Heart left ventricle (tissue), 16 donors: ENCODE measurements at regions not wholly inside any gene's neighbourhood (a gene's known extent, or its start where the extent isn't known, plus 50 kb on each side); places are given as distances from the start of the nearest gene placed in this dataset.

Experiments
- ATAC-seq, 4 donors: fragments of 200-7000 bp; cut with Tn5 transposase; one replicate each; pipeline ENCODE4 v1.9.1; 2020 to 2022; ENCODE audit warnings: moderate library complexity in 4 of 4, mild to moderate bottlenecking in 3 of 4, moderate number of reproducible peaks in 1 of 4
- DNase-seq, 5 donors: peaks; one replicate each; pipeline ENCODE4 v3.0.0-alpha.2; 2020
- H3K27ac ChIP-seq, 12 donors: fragments of 200-600 bp; sonication (generic) in 4 of 12; one replicate each; pipeline versions ENCODE4 v1.5.0 to v1.8.0; 2016 to 2022; ENCODE audit warnings: mild to moderate bottlenecking in 2 of 12
- H3K27me3 ChIP-seq, 9 donors: fragments of 200-600 bp; sonication (generic) in 2 of 9; one replicate each; pipeline versions ENCODE4 v1.5.1 to v1.8.0; 2016 to 2022; ENCODE audit warnings: mild to moderate bottlenecking in 3 of 9
- H3K36me3 ChIP-seq, 9 donors: fragments of 200-600 bp; sonication (generic) in 2 of 9; one replicate each; pipeline versions ENCODE4 v1.5.0 to v1.8.0; 2018 to 2022; ENCODE audit warnings: mild to moderate bottlenecking in 2 of 9
- H3K4me1 ChIP-seq, 12 donors: fragments of 200-600 bp; sonication (generic) in 4 of 12; one replicate each; pipeline versions ENCODE4 v1.5.0 to v1.8.0; 2016 to 2022; ENCODE audit warnings: mild to moderate bottlenecking in 3 of 12
- H3K4me3 ChIP-seq, 12 donors: fragments of 200-600 bp; sonication (generic) in 4 of 12; one replicate each; pipeline versions ENCODE4 v1.5.0 to v1.8.0; 2017 to 2022; ENCODE audit warnings: mild to moderate bottlenecking in 9 of 12, moderate library complexity in 4 of 12
- H3K9me3 ChIP-seq, 12 donors: fragments of 200-600 bp; sonication (generic) in 4 of 12; one replicate each; pipeline versions ENCODE4 v1.5.0 to v1.8.0; 2016 to 2022; ENCODE audit warnings: mild to moderate bottlenecking in 1 of 12
- CTCF ChIP-seq, 12 donors: fragments of 200-600 bp; sonication (generic) in 4 of 12; IDR thresholded peaks; one replicate each; pipeline versions ENCODE4 v1.5.0 to v1.8.0; 2018 to 2022; ENCODE audit warnings: antibody characterized with exemption in 12 of 12, mild to moderate bottlenecking in 5 of 12
- POLR2A ChIP-seq, 2 donors: fragments of 450-650 bp; IDR thresholded peaks; one replicate each; pipeline ENCODE4 v1.6.1; 2017; ENCODE audit warnings: antibody characterized with exemption in 2 of 2, mild to moderate bottlenecking in 2 of 2, moderate library complexity in 2 of 2
- WGBS, 4 donors: extraction: QIAGEN DNeasy Blood & Tissue Kit in 2 of 4; methylation state at CpG; one replicate each; pipeline versions ENCODE4 v1.1.5 to v1.1.7; 2013 to 2018; 5-methylcytosine and 5-hydroxymethylcytosine counted together
- intact Hi-C, 10 donors: fragments of 100-400 bp; cut with DNase I; formaldehyde crosslinking; loops; one replicate each; pipeline versions ENCODE4 v1.11.1 to v1.14.2; 2022
- donor health status: ischemic (EF 13 %, LVEDD 7.1; RV severe dilation, severe dysfunction).
- donor health status: healthy with polysubstance abuse.
- donor health status: DM: no; HTN: yes; CAD: no.
- donor health status: DM: no; HTN: no; CAD: no.
- donor health status: ischemic (EF 25% LVEDD 6.9; RV normal size, moderate dysfunction).
- donor health status: ischemic (EF 25% LVEDD 5.7; RV mildly dilated, moderate dysfunction).
- donor health status: healthy.
- donor health status: DM: yes; HTN: yes; CAD: no.
- donor health status: ischemic (EF 35%, LVEDD 5.7; RV mildly dilated, moderate dysfunction).
- donor health status: nonischemic (EF 11% LVEDD 7.7; RV severe dilation, severe dysfunction).
- donor health status: DM: yes; HTN: yes; CAD: no.
- donor health status: PGD.
- donor health status: ischemic (EF 29% LVEDD 5.4; RV normal size, mild dysfunction).
- donor health status: nonischemic (EF 23%, LVEDD 6.1; RV moderate dilation, normal function).

- Histone ChIP-seq H3K9me3 (peaks cover 0 to 18% (median 0%) of the 10 kb centered on the region in 12 donors), H3K27me3 (peaks cover 0 to 6% (median 0%) of the 10 kb centered on the region in 9 donors), H3K27ac (no peak overlapping the region), H3K4me1 (no peaks in the 10 kb centered on the region), H3K4me3 (no peak overlapping the region), H3K36me3 (no peaks in the 10 kb centered on the region)
- 73 to 87% (median 79%) methylated on average over 4 of the region's 4 CpGs for WGBS, 4 donors
- ATAC-seq: no peak
- intact Hi-C loops: no loop called here
- DNase-seq: no peak
- TF ChIP-seq CTCF (IDR thresholded peaks at IDR 0.05) (no peak), POLR2A (IDR thresholded peaks at IDR 0.05) (no peak)
Measured at GRCh38 chr1:30151119-30151518, 572.3 kb downstream of the MATN1 start.

- intact Hi-C loops: no loop called here
- H3K27ac ChIP-seq: no peak overlapping the region
- H3K4me3 ChIP-seq: no peak overlapping the region
- no peak for ATAC-seq
- no peaks in the 10 kb centered on the region for H3K4me1 ChIP-seq
- WGBS, 4 donors: 80 to 90% (median 88%) methylated on average over 5 of the region's 5 CpGs
- peaks cover 0 to 11% (median 0%) of the 10 kb centered on the region in 9 donors for H3K27me3 ChIP-seq
- no peak for TF ChIP-seq POLR2A (IDR thresholded peaks at IDR 0.05)
- TF ChIP-seq CTCF (IDR thresholded peaks at IDR 0.05): no peak
- no peak for DNase-seq
- H3K9me3 ChIP-seq: peaks cover 0 to 15% (median 0%) of the 10 kb centered on the region in 12 donors
- no peaks in the 10 kb centered on the region for H3K36me3 ChIP-seq
Measured at GRCh38 chr1:30149226-30149625, 574.2 kb downstream of the MATN1 start.

GRCh38 chr1:30148676-30149075 lies 574.7 kb downstream of the MATN1 start:
- TF ChIP-seq POLR2A (IDR thresholded peaks at IDR 0.05) (no peak), CTCF (IDR thresholded peaks at IDR 0.05) (no peak)
- Histone ChIP-seq H3K4me3 (no peak overlapping the region), H3K9me3 (peaks cover 0 to 15% (median 0%) of the 10 kb centered on the region in 12 donors), H3K36me3 (no peaks in the 10 kb centered on the region), H3K27ac (no peak overlapping the region), H3K27me3 (peaks cover 0 to 11% (median 0%) of the 10 kb centered on the region in 9 donors), H3K4me1 (no peaks in the 10 kb centered on the region)
- WGBS, 4 donors: 71 to 77% (median 74%) methylated on average over 2 of the region's 2 CpGs
- ATAC-seq: no peak
- no peak for DNase-seq
- intact Hi-C loops: no loop called here

- H3K36me3 ChIP-seq: no peaks in the 10 kb centered on the region
- ATAC-seq (no peak), DNase-seq (peak in 1 of 5 donors; percentile 4)
- no peak for TF ChIP-seq POLR2A (IDR thresholded peaks at IDR 0.05)
- no peak for TF ChIP-seq CTCF (IDR thresholded peaks at IDR 0.05)
- no peak overlapping the region for H3K27ac ChIP-seq
- H3K27me3 ChIP-seq: peaks cover 0 to 11% (median 0%) of the 10 kb centered on the region in 9 donors
- H3K9me3 ChIP-seq: peaks cover 0 to 15% (median 0%) of the 10 kb centered on the region in 12 donors
- H3K4me3 ChIP-seq: no peak overlapping the region
- intact Hi-C loops: no loop called here
- H3K4me1 ChIP-seq: no peaks in the 10 kb centered on the region
- WGBS, 4 donors: 78 to 83% (median 79%) methylated on average over 7 of the region's 7 CpGs
Measured at GRCh38 chr1:30147188-30147587, 576.2 kb downstream of the MATN1 start.
